H9 (cell line): ENCODE measurements at regions not wholly inside any gene's neighbourhood (a gene's known extent, or its start where the extent isn't known, plus 50 kb on each side); places are given as distances from the start of the nearest gene placed in this dataset.

Experiments used
- DNase-seq: peaks from one replicate; pipeline ENCODE4 v3.0.0-alpha.2; 2017
- H2AFZ ChIP-seq: one replicate; pipeline ENCODE4 v1.6.1; 2013; ENCODE audit warnings: mild to moderate bottlenecking, low read length, control low read depth, moderate library complexity
- H2AK5ac ChIP-seq: 2 replicates; pipeline ENCODE4 v1.6.1; 2013; ENCODE audit warnings: low read length, control low read depth, mixed read lengths; ENCODE audit not compliant: insufficient read length
- H2BK120ac ChIP-seq: one replicate; pipeline ENCODE4 v1.6.1; 2013; ENCODE audit warnings: low read depth, mild to moderate bottlenecking, low read length, control low read depth, inconsistent platforms; ENCODE audit not compliant: poor library complexity, severe bottlenecking
- H2BK12ac ChIP-seq: 2 replicates; pipeline ENCODE4 v1.6.1; 2013; ENCODE audit warnings: low read length, control low read depth, mixed read lengths, low read depth; ENCODE audit not compliant: insufficient read length
- H2BK15ac ChIP-seq: 2 replicates; pipeline ENCODE4 v1.6.1; 2013; ENCODE audit warnings: low read depth, low read length, control low read depth
- H2BK20ac ChIP-seq: one replicate; pipeline ENCODE4 v1.6.1; 2013; ENCODE audit warnings: low read depth, mild to moderate bottlenecking, low read length, control low read depth, inconsistent platforms; ENCODE audit not compliant: poor library complexity, severe bottlenecking
- H2BK5ac ChIP-seq: 2 replicates; pipeline ENCODE4 v1.6.1; 2013; ENCODE audit warnings: low read length, control low read depth, mixed read lengths; ENCODE audit not compliant: insufficient read length
- H3K14ac ChIP-seq: 2 replicates; pipeline ENCODE4 v1.6.1; 2013; ENCODE audit warnings: low read length, control low read depth; ENCODE audit not compliant: insufficient read depth
- H3K18ac ChIP-seq: 2 replicates; pipeline ENCODE4 v1.6.1; 2013; ENCODE audit warnings: low read depth, mild to moderate bottlenecking, mixed read lengths, low read length, control low read depth; ENCODE audit not compliant: insufficient read length
- H3K23ac ChIP-seq: 2 replicates; pipeline ENCODE4 v1.6.1; 2013; ENCODE audit warnings: low read length, control low read depth, mixed read lengths, low read depth; ENCODE audit not compliant: insufficient read length
- H3K23me2 ChIP-seq: 2 replicates; pipeline ENCODE4 v1.6.1; 2013; ENCODE audit warnings: low read depth, mild to moderate bottlenecking, mixed read lengths, low read length, control low read depth; ENCODE audit not compliant: insufficient read length, poor library complexity, severe bottlenecking
- H3K27ac ChIP-seq: 2 replicates; pipeline ENCODE4 v1.5.1; 2013; ENCODE audit warnings: low read length, control low read depth, mixed read lengths, low read depth; ENCODE audit not compliant: insufficient read length
- H3K27me3 ChIP-seq: 2 replicates; pipeline ENCODE4 v1.6.1; 2013; ENCODE audit warnings: low read length, control low read depth, inconsistent platforms; ENCODE audit not compliant: insufficient read depth
- H3K4ac ChIP-seq: 2 replicates; pipeline ENCODE4 v1.6.1; 2013; ENCODE audit warnings: low read depth, mild to moderate bottlenecking, control low read depth, inconsistent platforms, low read length, moderate library complexity
- H3K4me1 ChIP-seq: 2 replicates; pipeline ENCODE4 v1.6.1; 2013; ENCODE audit warnings: low read length, control low read depth, inconsistent platforms; ENCODE audit not compliant: insufficient read depth
- H3K4me2 ChIP-seq: 2 replicates; pipeline ENCODE4 v1.6.1; 2013; ENCODE audit warnings: low read length, control low read depth, mixed read lengths; ENCODE audit not compliant: insufficient read length, insufficient read depth
- H3K56ac ChIP-seq: 2 replicates; pipeline ENCODE4 v1.6.1; 2013; ENCODE audit warnings: low read depth, mild to moderate bottlenecking, mixed read lengths, low read length, control low read depth; ENCODE audit not compliant: insufficient read length
- H3K79me1 ChIP-seq: 2 replicates; pipeline ENCODE4 v1.6.1; 2013; ENCODE audit warnings: low read depth, mild to moderate bottlenecking, moderate library complexity, low read length, control low read depth, inconsistent platforms; ENCODE audit not compliant: insufficient read depth, poor library complexity, severe bottlenecking
- H3K79me2 ChIP-seq: 2 replicates; pipeline ENCODE4 v1.6.1; 2013; ENCODE audit warnings: low read length, control low read depth, inconsistent platforms; ENCODE audit not compliant: insufficient read depth
- H3K9ac ChIP-seq: 2 replicates; pipeline ENCODE4 v1.6.1; 2013; ENCODE audit warnings: low read length, control low read depth, mixed read lengths; ENCODE audit not compliant: insufficient read length; ENCODE audit errors: extremely low read depth
- H3K9me3 ChIP-seq: one replicate; pipeline ENCODE4 v1.6.1; 2013; ENCODE audit warnings: low read depth, low read length, inconsistent platforms; ENCODE audit not compliant: control insufficient read depth
- H3T11ph ChIP-seq: one replicate; pipeline ENCODE4 v1.6.1; 2013; ENCODE audit warnings: mild to moderate bottlenecking, low read length, control low read depth, inconsistent platforms
- H4K20me1 ChIP-seq: one replicate; pipeline ENCODE4 v1.6.1; 2013; ENCODE audit not compliant: control insufficient read depth, insufficient read length, insufficient read depth
- H4K5ac ChIP-seq: 2 replicates; pipeline ENCODE4 v1.6.1; 2013; ENCODE audit warnings: low read depth, mild to moderate bottlenecking, mixed read lengths, low read length, control low read depth; ENCODE audit not compliant: insufficient read length
- H4K8ac ChIP-seq: replicated peaks from 2 replicates; pipeline ENCODE4 v1.6.1; 2013; ENCODE audit warnings: low read length, control low read depth, mixed read lengths, low read depth; ENCODE audit not compliant: insufficient read length
- H4K91ac ChIP-seq: 2 replicates; pipeline ENCODE4 v1.6.1; 2013; ENCODE audit warnings: low read depth, mild to moderate bottlenecking, moderate library complexity, mixed read lengths, low read length, control low read depth; ENCODE audit not compliant: insufficient read length
- H3K27ac Mint-ChIP-seq, 3 experiments: 2 replicates in 2 of 3; 3 replicates in 1 of 3; pipeline ENCODE4 v1.8.0; 2020 to 2021; ENCODE audit warnings: mixed read lengths in 3 of 3, mild to moderate bottlenecking in 1 of 3, moderate library complexity in 1 of 3
- H3K27me3 Mint-ChIP-seq: 2 replicates; pipeline ENCODE4 v1.8.0; 2021; ENCODE audit warnings: low read depth, mild to moderate bottlenecking, moderate library complexity, mixed read lengths
- H3K36me3 Mint-ChIP-seq, 3 experiments: 2 replicates in 2 of 3; 3 replicates in 1 of 3; pipeline ENCODE4 v1.8.0; 2020 to 2021; ENCODE audit warnings: low read depth in 3 of 3, mixed read lengths in 3 of 3; ENCODE audit not compliant: insufficient read depth in 1 of 3
- H3K4me1 Mint-ChIP-seq, 2 experiments: 2 replicates each; pipeline ENCODE4 v1.8.0; 2020; ENCODE audit warnings: mixed read lengths in 2 of 2
- H3K4me3 Mint-ChIP-seq, 2 experiments: 2 replicates in 1 of 2; 3 replicates in 1 of 2; pipeline ENCODE4 v1.8.0; 2020 to 2021; ENCODE audit warnings: mild to moderate bottlenecking in 2 of 2, mixed read lengths in 2 of 2, moderate library complexity in 1 of 2
- H3K9me3 Mint-ChIP-seq, 2 experiments: 2 replicates in 1 of 2; 3 replicates in 1 of 2; pipeline ENCODE4 v1.8.0; 2020; ENCODE audit warnings: mild to moderate bottlenecking in 2 of 2, mixed read lengths in 2 of 2, moderate library complexity in 1 of 2
- WGBS: extraction: QIAGEN DNeasy Blood & Tissue Kit; methylation state at CpG from one replicate; pipeline ENCODE4 v1.1.7; 2013; ENCODE audit warnings: missing lambda C conversion rate, low lambda C conversion rate, mixed read lengths; ENCODE audit not compliant: insufficient read length; ENCODE audit errors: extremely low coverage; 5-methylcytosine and 5-hydroxymethylcytosine counted together
- TF ChIP-seq, protein P1 (sequence below): fragments of 200-600 bp; sonication (generic); conservative IDR thresholded peaks from 3 replicates; pipeline ENCODE4 v1.8.0; 2021; ENCODE audit warnings: antibody characterized with exemption, mild to moderate bottlenecking

DNA sequence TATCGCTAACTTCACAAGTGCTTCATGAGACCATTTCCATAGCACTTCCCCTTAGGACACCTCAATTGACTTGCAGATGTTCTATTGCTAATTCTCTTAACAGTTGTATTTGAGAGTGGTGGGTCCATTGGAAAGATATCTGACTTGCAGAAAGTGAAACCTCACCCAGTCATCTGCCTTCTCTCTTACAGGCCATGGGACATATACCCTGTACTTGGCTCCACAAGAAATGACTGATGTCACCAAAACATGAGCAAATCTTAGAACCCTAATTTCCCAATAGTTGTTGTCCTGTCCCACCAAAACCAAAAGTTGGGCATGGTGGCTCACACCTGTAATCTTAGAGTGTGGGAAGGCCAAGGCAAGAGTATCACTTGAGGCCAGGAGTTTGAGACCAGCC, 101.9 kb upstream of the MAML3 start:
- peaks cover 6% of the 10 kb centered on the region for H3K23me2 ChIP-seq
- H3K27ac ChIP-seq = no peak overlapping the region
- H3K18ac ChIP-seq = no peak overlapping the region
- no peak overlapping the region for H2BK20ac ChIP-seq
- Mint-ChIP-seq H3K27ac (no peak overlapping the region; a peak in 1 of 7 replicates), H3K36me3 (no peaks in the 10 kb centered on the region), H3K4me1 (peaks cover 29 to 42% of the 10 kb centered on the region in 2 experiments), H3K27me3 (peaks cover 39% of the 10 kb centered on the region), H3K9me3 (no peaks in the 10 kb centered on the region), H3K4me3 (no peak overlapping the region)
- no peak overlapping the region for H3K56ac ChIP-seq
- H4K20me1 ChIP-seq = no peaks in the 10 kb centered on the region
- no CpG with 5 or more reads among the region's 1 CpG for WGBS
- no peak overlapping the region for H2BK5ac ChIP-seq
- no peaks in the 10 kb centered on the region for H3K9me3 ChIP-seq
- H4K8ac ChIP-seq = no peak overlapping the region
- H3K4me1 ChIP-seq = peaks cover 10% of the 10 kb centered on the region; the same call in 1 of the 2 replicates
- H4K5ac ChIP-seq = no peak overlapping the region
- no peaks in the 10 kb centered on the region for H3K79me2 ChIP-seq
- no peaks in the 10 kb centered on the region for H3K79me1 ChIP-seq
- no peak overlapping the region for H2BK120ac ChIP-seq
- no peak overlapping the region for H3T11ph ChIP-seq
- TF ChIP-seq, protein P1, sequence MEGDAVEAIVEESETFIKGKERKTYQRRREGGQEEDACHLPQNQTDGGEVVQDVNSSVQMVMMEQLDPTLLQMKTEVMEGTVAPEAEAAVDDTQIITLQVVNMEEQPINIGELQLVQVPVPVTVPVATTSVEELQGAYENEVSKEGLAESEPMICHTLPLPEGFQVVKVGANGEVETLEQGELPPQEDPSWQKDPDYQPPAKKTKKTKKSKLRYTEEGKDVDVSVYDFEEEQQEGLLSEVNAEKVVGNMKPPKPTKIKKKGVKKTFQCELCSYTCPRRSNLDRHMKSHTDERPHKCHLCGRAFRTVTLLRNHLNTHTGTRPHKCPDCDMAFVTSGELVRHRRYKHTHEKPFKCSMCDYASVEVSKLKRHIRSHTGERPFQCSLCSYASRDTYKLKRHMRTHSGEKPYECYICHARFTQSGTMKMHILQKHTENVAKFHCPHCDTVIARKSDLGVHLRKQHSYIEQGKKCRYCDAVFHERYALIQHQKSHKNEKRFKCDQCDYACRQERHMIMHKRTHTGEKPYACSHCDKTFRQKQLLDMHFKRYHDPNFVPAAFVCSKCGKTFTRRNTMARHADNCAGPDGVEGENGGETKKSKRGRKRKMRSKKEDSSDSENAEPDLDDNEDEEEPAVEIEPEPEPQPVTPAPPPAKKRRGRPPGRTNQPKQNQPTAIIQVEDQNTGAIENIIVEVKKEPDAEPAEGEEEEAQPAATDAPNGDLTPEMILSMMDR = no peak
- no peak overlapping the region for H3K14ac ChIP-seq
- H3K9ac ChIP-seq = no peak overlapping the region
- H3K4me2 ChIP-seq = no peak overlapping the region
- H2BK15ac ChIP-seq = no peak overlapping the region
- H3K23ac ChIP-seq = no peak overlapping the region
- H3K4ac ChIP-seq = no peak overlapping the region
- no peak for DNase-seq
- no peak overlapping the region for H2BK12ac ChIP-seq
- H2AFZ ChIP-seq = no peak overlapping the region
- H4K91ac ChIP-seq = no peak overlapping the region
- H3K27me3 ChIP-seq = no peaks in the 10 kb centered on the region; the same call in 1 of the 2 replicates
- H2AK5ac ChIP-seq = no peak overlapping the region
